Stimulated activated CD4-positive, alpha-beta T cell treated with anti-CD3 and anti-CD28 coated beads, Interleukin-1b, Interleukin-23, amount 100 ng/mL, for 48 hours (primary cell): ENCODE measurements at regions not wholly inside any gene's neighbourhood (a gene's known extent, or its start where the extent isn't known, plus 50 kb on each side); places are given as distances from the start of the nearest gene placed in this dataset.

ENCODE experiments used
- DNase-seq: peaks from one replicate; pipeline ENCODE4 v3.0.0-alpha.2; 2020

GRCh38 chr16:87080571-87081167 lies 236.5 kb downstream of the C16orf95 start:
- no peak for DNase-seq

- DNase-seq: no peak
These were observed 231.8 kb downstream of the C16orf95 start for GRCh38 chr16:87085441-87085840.

GRCh38 chr16:87086156-87086555 lies 231.0 kb downstream of the C16orf95 start:
- DNase-seq: no peak

- DNase-seq: no peak
These were observed 230.6 kb downstream of the C16orf95 start for GRCh38 chr16:87086575-87086974.

- DNase-seq: no peak
These were observed 224.2 kb downstream of the C16orf95 start for GRCh38 chr16:87092958-87093357.

GRCh38 chr16:87093804-87094555 lies 223.2 kb downstream of the C16orf95 start:
- no peak for DNase-seq

GRCh38 chr16:87094556-87094865 lies 222.7 kb downstream of the C16orf95 start:
- DNase-seq: no peak

GRCh38 chr16:87095271-87095670 lies 221.9 kb downstream of the C16orf95 start:
- no peak for DNase-seq

GRCh38 chr16:87096746-87097333 lies 220.4 kb downstream of the C16orf95 start:
- no peak for DNase-seq

GRCh38 chr16:87098361-87098760 lies 218.8 kb downstream of the C16orf95 start:
- no peak for DNase-seq

- DNase-seq: no peak
These were observed 218.0 kb downstream of the C16orf95 start for GRCh38 chr16:87098976-87099720.

- no peak for DNase-seq
These were observed 216.7 kb downstream of the C16orf95 start for GRCh38 chr16:87100306-87101058.

- no peak for DNase-seq
These were observed 215.3 kb downstream of the C16orf95 start for GRCh38 chr16:87101903-87102302.

GRCh38 chr16:87107201-87107600 lies 210.0 kb downstream of the C16orf95 start:
- no peak for DNase-seq

GRCh38 chr16:87108278-87108677 lies 208.9 kb downstream of the C16orf95 start:
- DNase-seq: no peak

GRCh38 chr16:87108941-87109340 lies 208.3 kb downstream of the C16orf95 start:
- no peak for DNase-seq

- no peak for DNase-seq
These were observed 202.4 kb downstream of the C16orf95 start for GRCh38 chr16:87114832-87115231.

GRCh38 chr16:87115646-87116045 lies 201.5 kb downstream of the C16orf95 start:
- no peak for DNase-seq

GRCh38 chr16:87117936-87118335 lies 199.3 kb downstream of the C16orf95 start:
- DNase-seq: no peak

GRCh38 chr16:87119168-87119567 lies 198.0 kb downstream of the C16orf95 start:
- DNase-seq: no peak

- DNase-seq: no peak
These were observed 197.4 kb downstream of the C16orf95 start for GRCh38 chr16:87119748-87120147.

- DNase-seq: no peak
These were observed 195.4 kb downstream of the C16orf95 start for GRCh38 chr16:87121816-87122215.
